Activated T-helper 9 cell treated with anti-CD3 and anti-CD28 coated beads, Interleukin-2, amount 50 U/mL, for 16 hours (primary cell): ENCODE measurements at regions not wholly inside any gene's neighbourhood (a gene's known extent, or its start where the extent isn't known, plus 50 kb on each side); places are given as distances from the start of the nearest gene placed in this dataset.
"Not testable (repeated sequence)": the region's sequence is repeated elsewhere in the genome, so short reads cannot be mapped to it uniquely, and the experiment has no call there.

Experiments used
- DNase-seq: peaks from one replicate; pipeline ENCODE4 v3.0.0-alpha.2; 2020; ENCODE audit warnings: low read depth

DNA sequence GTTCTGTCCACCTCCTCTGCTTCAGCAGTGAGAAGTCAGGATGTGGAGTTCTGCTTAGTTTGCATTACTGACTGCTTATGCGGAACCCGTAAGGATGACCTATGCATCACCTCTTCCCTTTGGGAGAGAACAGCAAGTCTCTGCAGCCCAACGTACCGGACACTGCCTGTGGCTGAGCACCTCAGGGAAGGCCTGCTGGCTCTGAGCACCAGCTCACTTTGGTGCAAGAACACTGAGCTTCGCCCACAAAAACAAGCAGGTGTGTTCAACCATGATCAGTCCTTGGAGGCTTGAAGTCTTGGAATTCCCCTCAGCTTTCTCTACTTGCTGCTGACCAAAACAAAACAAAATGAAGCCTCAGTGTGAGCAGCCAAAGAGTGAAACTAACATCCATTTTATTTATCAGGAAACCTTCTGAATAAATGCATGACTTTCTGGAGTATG lies 52.7 kb upstream of the NCK2 start:
- no peak for DNase-seq

DNA sequence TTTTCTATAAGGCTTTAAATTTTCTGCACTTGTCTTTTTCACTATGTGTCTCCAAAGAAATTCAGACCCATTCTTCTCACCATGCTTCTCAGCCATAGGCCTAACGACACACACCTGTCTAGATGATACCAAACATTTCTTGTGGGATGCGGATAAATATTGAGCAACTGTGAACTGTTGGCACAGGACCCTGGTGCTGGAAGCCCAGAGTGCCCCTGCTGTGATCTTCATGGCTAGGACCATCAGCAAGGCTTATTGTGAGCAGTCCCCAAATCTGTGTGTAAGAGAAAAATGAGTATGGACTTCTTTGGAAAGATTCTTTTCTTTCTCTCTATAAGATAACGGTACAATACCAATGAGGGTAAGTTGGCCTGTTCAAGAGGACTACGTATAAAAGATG lies 54.1 kb upstream of the NCK2 start:
- DNase-seq: no peak

DNA sequence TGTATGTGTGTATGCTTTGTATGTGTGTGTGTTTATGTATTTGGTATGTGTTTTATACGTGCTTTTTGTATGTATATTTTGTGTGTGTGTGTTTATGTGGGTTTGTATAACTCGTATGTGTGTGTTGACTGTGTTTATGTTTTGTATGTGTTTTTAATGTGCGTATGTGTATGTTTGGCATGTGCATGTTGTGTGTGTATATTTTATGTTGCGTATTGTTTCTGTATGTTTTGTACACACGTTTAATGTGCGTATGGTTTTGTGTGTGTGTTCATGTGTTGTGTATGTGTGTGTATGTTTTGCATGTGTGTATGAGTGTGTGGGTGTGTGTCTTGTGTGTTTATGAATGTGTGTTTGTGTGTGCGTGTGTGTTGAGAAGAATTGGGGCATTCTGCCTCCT lies 55.2 kb upstream of the NCK2 start:
- no peak for DNase-seq

DNA sequence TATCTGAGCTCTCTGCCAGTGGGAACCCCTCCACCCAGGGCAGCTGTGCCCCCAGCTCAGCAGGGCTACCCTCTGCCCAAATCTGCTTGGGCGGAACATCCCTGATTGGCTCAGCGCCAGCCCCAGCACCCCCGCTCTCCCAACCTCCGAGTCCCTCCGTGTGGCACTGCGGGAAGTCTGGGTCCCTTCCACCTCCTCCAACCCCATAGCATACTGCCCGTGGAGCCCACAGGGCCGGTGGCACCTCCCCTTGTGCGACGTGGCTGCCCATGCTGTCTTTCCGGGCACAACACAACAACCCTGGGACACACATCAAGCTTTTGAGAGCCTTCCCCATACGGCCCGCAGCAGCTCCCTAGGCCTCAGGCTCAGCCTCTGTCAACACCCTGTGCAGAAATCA lies 55.8 kb upstream of the NCK2 start:
- no peak for DNase-seq

DNA sequence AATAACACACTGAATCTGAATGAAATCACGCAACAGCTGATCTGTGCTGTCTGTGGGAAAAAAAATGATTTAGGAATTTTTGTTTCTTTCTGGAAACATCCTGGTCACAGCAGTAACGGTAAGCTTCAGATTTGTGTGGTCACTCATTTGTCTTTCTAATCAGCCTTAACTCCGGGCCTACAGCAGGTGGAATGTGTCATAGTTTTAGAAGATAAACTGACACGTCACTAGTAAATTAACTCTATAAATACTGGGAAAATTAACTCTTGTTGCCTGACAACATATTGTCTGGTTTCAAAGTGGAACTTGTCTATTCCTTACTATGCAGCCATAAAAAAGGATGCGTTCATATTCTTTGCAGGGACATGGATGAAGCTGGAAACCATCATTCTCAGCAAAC lies 58.1 kb upstream of the NCK2 start:
- no peak for DNase-seq

DNA sequence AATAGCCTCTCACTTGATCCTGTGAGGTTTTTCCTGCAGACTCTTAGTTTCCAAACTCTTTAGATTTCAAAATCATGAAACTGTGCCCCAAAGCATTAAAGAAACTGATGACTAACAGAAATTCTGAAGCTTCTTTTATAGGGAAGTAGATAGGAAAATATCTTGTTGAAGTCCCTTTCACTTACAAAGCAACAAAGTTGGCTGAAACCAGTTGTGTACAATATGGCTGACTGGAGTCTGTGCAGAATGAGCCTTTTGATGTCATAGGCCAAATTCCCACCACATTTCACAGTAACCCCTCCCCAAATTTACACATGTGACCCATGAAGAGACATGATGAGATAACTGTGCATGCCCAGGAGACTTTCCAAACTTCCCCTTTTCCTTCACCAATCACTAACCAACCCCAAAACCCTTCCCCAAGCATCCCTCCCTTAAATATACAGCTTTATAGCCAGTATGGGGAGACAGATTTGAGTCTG lies 61.7 kb upstream of the NCK2 start:
- no peak for DNase-seq

DNA sequence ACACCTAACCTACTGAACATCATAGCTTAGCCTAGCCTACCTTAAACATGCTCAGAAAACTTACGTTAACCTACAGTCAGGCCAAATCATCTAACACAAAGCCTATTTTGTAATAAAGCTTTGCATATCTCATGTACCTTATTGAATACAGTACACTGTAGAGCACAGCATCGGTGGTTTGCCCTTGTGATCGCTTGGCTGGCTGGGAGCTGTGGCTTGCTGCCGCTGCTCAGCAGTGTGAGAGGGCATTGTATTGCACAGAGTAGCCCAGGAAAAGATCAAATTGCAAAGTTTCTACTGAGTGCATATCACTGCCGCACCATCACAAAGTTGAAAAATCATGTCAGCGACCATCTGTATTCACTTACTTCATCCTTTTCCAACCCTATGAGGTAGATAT lies 62.3 kb upstream of the NCK2 start:
- DNase-seq: no peak

DNA sequence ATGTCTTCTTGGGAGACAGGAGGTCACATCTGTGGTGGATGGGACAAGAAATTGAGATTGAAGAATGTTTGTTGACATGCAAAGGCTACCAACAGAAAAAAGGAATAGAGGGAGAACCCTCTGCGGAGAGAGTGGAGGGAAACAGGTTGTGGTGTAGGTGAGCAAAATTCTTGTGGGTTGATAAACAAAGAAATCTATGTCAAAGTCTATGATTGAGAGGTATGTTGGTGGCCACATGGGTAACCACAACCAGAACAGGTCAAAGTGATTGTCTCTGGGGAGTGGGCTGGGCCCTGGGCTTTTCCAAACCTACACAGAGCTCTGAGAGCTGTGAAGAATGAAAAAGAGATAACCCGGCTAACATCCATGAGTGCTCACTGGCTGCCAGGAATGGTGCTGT lies 62.8 kb upstream of the NCK2 start:
- no peak for DNase-seq

DNA sequence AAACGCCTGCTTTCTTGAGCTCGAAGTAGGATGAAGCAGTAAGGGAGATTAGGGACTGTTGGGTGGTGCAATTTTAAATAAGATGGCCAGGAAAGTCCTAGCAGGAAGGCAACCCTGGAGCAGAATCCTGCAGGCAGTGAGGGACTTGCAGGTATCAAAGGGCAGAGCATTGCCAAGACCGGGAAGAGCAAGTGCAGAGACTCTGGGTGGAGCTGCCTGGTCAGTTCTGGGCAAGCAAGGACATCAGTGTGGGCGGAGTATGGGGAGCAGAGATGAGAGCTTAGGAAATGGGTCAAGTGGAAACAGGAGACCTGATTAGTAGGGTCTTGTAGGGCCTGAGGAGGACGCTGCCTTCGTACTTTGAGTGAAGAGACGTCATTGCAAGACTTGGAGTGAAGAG lies 64.4 kb upstream of the NCK2 start:
- DNase-seq: no peak

DNA sequence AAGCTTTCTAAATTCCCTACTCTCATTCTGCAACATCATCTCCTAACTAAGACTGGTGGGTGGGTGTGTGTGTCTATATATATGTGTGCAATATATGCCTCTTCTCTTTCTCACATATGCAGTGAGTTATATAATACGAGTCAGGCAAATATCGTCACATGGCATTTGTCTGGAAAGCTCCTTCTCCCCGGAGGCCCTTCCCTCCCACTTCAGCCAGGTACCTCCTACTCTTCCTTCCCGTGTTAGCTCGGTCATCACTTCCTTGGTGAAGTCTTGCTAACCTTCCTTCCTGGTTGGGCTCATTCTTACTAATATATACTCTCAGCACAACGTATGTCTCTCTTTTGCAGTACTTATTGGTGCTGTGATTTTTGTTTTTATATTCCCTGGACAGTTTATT lies 66.4 kb upstream of the NCK2 start:
- DNase-seq: no peak

DNA sequence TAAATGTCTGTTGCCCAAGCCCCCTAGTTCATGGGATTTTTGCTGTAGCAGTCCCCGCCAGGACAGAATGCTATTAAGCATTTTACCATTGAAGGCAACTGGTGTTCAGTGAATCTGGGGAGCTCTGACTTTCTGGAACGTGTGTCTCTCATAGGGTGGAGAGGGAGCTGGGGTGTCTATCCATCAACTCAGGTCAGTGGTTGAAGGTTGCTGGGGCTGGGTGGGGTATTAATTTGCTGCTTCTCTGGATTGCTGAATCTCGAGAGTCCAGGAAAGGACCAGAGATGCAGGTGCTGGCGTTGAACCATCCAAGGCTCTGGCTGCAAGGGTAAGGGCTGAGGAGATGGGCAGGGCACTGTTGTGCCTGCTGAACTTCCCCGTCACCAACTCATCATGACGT lies 66.8 kb upstream of the NCK2 start:
- DNase-seq: no peak

DNA sequence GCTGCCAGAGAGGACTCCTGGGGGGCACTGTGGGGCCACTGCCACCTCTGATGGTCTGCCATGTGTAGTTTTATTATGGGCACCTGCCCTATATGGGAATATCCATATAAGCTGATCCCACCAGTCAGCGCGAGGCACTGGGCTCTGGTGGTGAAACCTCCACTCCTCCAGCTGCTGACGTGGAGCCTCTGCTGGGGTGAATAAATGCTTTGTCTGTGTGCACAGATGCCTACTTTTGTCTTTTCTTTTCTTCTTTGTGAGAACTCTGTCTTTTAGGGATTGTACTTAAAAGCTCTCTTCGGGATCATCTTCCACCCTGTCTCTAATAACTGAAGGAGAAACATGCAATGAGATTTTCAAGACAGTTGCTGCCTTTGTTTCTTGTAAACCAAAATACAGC lies 68.9 kb upstream of the NCK2 start:
- no peak for DNase-seq

DNA sequence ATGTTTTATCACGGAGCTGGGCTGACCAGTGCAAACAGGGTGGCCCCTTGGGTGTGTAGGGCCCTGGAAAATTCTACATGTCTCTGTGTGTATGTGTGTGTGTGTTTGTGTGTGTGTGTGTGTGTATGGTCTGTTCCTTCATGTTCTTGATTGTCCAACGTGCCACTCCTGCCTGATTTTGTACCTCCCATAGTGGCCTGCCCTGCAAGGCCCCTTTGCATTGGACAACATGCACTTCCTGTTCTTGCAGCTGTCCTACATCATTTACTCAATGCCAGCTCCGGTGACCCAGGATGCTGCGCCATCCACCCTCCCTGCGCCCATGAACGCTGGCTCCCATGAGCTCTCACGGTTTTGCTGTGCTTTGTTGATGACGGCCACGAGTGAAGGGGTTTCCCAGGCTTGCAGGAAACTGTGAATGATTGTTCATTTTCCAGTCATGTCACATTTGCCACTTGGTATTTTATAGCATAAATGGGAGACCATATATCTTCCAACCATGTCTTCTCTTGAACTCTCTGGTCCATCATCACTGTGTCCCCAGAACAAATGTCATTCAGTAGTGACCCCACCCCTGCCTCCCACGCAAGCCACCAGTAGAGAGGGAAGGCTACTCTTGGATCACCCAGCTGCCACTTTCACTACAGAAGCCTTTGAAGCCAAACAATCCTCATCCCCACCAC lies 69.7 kb upstream of the NCK2 start:
- no peak for DNase-seq

DNA sequence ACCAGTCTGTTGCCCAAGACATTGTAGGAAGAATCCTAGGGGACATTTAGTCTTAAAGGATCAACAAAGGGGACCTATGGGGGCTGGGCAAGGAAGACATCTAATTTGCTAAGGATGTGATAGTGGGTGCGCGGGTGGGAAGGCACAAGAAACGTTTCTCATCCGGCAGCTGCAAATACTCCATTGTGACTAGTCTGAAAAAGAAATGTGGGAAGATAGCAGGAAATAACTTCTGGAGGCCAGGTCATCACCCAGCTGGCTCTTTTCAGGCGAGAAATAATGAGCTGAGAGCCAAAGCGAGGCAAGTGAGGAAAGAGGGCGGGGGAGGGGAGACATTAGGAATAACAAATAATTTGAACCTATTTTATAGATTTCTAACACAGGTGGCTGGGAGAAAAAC lies 70.3 kb upstream of the NCK2 start:
- DNase-seq: no peak

DNA sequence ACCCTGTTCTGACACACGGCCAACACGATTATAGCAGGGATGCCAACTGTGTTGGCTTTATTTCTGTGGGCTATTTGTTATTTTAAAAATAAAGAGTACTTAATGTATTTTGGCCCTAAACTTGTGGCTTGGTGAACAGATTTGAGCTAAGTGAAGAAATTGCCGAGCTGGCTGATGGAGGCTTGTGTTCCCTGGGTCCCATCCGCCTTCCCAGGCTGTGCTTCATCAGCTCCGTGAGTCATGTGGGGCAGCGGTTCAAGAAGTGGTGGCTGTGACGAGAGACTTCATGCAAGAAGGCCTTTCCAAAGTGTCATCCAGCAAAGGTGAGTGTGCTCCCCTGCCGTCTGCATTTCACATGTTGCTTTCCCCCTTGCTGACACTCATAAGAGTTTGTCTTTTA lies 73.6 kb upstream of the NCK2 start:
- DNase-seq: no peak

DNA sequence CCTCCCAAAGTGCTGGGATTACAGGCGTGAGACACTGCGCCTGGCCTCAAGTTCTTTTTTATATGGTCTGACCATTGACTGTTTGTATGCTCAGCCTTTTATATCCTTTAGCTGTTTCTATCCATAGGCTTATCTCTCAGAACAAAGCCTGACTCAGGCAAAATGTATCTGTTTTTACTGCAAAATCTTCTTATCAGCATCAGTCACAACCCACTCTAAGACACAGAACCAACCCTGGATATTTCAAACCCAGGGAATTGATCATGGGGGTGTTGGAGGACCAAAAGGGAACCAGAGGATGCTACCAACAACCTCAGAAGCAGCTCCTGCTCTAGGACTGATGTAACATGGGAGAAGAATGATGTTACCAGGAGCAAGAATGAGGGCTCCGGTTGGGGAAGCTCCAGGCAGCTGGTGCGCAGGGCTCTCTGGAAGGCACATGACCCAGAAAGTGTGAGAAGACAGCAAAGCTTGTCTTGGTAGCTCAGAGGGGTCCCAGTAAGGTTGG lies 75.3 kb upstream of the NCK2 start:
- DNase-seq: no peak

DNA sequence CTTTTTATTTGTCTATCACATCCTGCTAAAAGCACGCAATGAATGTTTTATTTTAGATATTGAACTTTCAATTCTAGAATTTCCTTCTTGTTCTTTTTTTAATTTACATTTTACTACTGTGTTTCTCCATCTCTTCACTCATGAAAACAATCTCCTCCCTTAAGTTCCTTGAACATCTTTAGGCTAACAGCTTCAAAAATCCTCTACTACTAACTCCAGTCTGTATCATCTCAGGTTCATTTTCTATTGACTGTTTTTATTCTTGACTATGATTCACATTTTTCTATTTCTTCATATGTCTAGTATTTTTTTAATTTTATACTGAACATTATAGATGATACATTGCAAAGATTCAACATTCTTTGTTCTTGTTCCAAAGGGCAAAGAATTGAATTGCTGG lies 79.2 kb upstream of the NCK2 start:
- DNase-seq: no peak

DNA sequence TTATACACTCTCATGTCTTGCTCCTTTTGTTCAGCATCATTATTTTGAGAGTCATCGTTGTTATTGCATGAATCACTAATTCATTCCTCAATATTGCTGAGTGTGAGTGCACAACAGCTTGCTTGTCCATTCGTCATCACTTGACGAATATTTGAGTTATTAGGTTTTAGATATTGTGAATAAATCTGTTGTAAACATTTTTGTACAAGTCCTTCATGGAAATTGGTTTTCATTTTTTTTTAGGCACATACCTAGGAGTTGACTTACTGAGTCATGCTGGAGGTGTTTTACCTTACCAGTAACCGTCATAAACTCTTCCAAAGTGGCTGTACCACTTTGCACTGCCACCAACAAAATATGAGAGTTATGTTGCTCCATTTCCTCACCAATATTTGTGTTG lies 84.2 kb upstream of the NCK2 start:
- no peak for DNase-seq

DNA sequence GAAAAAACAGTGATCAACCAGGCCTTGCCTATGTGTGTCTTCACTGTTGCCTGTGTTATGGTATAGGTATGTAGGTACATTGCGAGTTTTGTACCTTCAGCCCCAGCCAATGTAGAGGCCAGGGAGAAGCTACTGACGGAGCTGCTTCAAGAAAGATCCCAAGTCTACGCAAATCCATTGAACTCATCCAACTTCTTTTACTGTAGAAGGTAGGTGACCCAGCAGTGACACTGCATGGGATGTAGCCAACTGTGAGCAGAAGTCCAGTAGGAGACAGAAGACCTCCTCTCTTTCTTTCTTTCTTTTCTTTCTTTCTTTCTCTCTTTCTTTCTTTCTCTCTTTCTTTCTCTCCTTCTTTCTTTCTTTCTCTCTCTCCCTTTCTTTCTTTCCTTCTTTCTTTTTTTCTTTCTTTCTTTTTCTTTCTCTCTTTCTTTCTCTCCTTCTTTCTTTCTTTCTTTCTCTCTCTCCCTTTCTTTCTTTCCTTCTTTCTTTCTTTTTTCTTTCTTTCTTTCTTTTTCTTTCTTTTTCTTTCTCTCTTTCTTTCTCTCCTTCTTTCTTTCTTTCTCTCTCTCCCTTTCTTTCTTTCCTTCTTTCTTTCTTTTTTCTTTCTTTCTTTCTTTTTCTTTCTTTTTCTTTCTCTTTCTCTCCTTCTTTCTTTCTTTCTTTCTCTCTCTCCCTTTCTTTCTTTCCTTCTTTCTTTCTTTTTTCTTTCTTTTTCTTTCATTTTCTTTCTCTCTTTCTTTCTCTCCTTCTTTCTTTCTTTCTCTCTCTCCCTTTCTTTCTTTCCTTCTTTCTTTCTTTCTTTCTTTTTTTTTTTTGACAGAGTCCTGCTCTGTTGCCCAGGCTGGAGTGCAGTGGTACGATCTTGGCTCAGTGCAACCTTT lies 88.7 kb upstream of the NCK2 start:
- not testable (repeated sequence) for DNase-seq

DNA sequence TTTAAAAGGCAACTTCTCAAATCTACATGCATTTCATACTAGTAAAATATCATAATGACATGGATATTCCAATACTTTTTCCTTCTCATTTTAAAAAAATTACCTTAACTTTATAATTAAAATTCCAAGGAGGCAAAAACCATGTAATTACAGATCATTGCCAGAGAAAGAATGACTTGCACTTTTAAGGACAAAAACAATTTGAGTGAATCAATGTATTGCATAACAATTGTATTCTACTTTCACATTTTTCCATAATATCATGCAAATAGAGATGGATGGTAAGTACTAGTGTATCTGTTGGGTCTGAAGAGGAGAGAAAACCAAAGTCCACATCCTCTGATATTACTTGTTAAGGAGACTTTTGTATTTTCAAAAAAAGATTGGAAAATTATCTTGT lies 89.5 kb upstream of the NCK2 start:
- DNase-seq: no peak

DNA sequence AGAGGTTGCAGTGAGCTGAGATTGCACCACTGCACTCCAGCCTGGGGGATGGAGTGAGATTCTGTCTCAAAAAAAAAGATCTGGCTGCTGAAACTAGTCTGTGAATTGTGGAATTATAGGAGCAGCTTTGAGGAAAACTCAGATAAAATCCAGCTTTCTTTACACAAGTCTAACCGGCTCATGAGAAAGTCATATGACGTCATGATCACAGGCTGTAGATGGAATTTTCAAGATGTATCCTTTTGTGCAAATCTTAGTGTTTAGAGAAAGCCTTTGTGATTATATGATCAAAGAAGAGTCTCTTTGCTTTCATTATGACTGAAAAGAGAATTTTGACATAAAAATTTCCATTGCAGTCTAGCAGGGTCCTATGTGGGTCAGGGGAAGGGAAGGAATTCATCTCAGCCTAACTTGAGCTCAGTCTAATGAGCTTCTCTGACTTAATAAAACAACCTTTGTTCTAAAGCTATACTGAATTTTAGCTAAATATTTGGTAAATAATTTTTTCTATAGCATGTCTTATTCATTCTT lies 90.2 kb upstream of the NCK2 start:
- DNase-seq: no peak

DNA sequence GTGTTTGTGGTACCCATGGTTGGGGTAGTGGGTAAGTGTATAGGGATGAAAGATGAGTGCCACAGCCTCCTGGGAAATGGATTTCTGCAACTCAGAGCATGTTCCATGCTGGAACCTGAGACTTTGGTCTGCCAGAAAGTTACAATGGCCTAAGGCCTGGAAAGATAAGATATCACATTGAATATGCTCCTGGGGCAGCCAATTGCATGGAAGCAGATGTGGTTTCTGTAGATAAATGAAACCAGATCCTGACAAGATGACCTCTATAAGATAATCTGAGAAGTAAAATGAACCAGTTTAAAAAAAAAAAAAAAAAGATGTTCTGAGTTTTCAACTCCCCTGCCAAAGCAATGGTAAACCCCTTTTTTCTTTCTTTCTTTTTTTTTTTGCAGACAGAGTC lies 91.4 kb upstream of the NCK2 start:
- DNase-seq: no peak
